HG02852 (cell line): ENCODE measurements at regions not wholly inside any gene's neighbourhood (a gene's known extent, or its start where the extent isn't known, plus 50 kb on each side); places are given as distances from the start of the nearest gene placed in this dataset.
"Not testable (repeated sequence)": the region's sequence is repeated elsewhere in the genome, so short reads cannot be mapped to it uniquely, and the experiment has no call there.

Experiments used
- ATAC-seq: cut with Tn5 transposase; IDR thresholded peaks from one replicate; pipeline ENCODE4 v1.9.1; 2021; ENCODE audit warnings: mild to moderate bottlenecking, moderate library complexity; ENCODE audit not compliant: unreplicated experiment

GRCh38 chr4:108466936-108467902 lies 153.2 kb upstream of the RPL34 start:
- ATAC-seq = peak; percentile 95

- no peak for ATAC-seq
Measured at GRCh38 chr4:108465886-108466500, 154.4 kb upstream of the RPL34 start.

DNA sequence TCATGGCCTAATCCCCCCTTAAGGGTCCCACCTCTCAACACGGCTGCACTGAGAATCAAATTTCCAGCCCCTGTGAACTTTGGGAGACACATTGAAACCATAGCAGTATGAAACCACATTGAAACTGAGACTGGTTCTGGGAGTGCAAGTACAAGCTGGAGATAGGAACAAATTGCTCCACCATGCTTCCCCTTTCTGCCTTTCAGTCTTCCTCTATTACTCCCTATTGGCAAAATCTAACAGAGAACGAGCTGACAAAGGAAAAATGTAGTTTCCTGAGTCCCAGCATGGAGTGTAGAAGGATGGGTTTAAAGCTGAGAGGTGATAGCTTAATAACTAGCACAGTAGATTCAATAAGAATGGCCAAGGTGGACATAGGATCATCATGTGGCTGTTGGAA lies 161.7 kb upstream of the RPL34 start:
- no peak for ATAC-seq

DNA sequence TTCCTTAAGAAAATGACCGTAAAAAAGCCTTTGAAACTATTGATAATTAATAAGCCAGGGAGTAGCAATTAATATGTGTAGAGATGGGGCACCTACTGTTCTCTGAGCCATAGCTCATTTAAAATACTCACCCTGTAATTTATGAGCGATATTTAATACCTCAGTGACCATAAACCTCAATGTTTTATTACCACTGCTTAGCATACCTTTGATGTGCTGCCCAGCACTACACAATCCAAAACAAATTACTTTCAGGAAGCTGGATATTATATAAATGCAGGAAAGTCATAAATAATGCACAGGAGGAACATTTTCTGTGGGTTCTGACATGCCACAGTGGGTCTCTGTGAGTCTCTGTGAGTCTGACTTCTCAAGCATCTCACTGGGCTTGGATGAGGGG lies 166.1 kb upstream of the RPL34 start:
- no peak for ATAC-seq

GRCh38 chr4:108453366-108453765 lies 167.0 kb upstream of the RPL34 start:
- no peak for ATAC-seq

DNA sequence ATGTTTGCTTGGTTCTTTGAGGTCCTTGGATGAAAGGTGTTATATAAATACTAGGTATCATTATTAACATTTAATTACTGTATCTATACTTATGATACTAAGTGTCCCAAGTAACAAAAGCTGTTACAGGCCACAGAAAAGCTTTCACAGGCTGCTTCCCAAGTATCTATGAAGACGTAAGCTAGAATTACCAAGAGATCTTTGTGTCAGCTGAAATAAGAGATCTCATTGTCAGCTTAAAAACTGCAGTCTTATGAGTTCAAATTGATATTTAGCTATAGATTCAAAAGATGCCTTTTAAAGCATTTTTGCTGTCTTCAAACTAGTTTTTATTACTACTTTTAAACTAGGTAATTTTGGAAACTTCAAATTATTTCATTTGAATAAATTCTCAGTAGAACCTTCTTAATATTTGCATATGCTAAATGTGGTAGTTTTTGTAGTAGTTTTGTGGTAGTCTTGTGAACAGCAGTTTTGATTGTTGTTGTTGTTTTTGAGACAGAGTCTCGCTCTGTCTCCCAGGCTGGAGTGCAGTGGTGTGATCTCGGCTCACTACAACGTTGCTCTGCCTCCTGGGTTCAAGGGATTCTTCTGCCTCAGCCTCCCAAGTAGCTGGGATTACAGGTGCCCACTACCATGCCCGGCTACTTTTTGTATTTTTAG lies 170.0 kb upstream of the RPL34 start:
- no peak for ATAC-seq

DNA sequence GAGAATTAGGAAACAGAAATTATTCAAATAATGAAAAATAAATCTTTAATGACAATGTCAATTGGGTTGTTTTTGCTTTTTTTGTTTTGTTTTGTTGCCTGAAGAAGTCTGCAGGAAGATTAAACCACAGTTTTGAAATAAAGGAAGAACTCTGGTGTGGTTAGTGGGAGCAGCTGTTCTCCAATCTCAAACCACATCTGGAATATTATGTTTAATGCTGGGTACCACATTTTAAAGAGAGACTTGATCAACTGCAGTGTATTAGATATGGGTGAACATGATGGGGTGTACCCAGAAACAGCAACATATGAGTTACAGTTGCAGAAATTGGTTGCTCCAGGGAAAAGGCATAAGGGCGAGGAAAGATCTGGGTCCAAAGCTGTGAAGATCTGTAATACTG lies 171.2 kb upstream of the RPL34 start:
- no peak for ATAC-seq

GRCh38 chr4:108446556-108446955 lies 173.8 kb upstream of the RPL34 start:
- ATAC-seq = no peak

DNA sequence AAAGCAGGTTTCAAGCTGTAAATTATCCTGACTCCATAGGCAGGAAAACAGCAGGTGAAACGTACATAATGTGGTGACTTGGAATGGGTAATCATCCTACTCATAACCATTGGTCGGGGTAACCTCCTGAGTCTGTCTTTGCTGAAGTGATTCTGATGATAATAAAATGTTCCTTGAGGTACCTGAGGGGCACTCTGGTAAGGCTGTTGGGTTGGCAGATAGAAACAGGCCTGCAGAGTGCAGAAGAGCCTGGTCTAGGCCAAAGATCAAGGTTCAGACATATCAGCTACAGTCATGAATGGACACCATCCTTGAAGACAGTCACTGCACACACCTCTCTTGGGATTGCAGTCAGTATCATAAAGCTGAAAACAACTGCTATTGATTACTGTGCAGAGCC lies 174.7 kb upstream of the RPL34 start:
- ATAC-seq = no peak

DNA sequence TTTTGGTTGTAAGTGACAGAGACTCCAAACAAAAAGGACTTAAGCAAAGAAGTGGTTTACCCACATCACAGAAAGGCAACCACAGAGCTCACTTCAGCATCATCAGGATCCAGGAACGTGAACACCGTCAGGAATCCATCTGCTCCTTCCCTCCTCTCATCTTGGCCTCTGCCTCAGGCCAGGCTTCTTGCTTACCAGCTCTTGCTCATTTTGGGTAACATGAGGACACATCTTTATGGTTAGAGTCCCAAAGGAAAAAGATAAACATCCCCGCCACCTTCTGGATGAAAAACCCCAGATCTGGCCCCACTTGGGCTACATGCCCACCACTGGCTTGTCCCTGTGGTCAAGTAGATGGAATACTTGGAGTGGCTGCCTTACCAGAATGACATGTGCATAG lies 176.8 kb upstream of the RPL34 start:
- ATAC-seq = no peak

- no peak for ATAC-seq
Measured at GRCh38 chr4:108433832-108434231, 186.5 kb upstream of the RPL34 start.

- not testable (repeated sequence) for ATAC-seq
Measured at GRCh38 chr4:108433394-108433793, 187.0 kb upstream of the RPL34 start.

DNA sequence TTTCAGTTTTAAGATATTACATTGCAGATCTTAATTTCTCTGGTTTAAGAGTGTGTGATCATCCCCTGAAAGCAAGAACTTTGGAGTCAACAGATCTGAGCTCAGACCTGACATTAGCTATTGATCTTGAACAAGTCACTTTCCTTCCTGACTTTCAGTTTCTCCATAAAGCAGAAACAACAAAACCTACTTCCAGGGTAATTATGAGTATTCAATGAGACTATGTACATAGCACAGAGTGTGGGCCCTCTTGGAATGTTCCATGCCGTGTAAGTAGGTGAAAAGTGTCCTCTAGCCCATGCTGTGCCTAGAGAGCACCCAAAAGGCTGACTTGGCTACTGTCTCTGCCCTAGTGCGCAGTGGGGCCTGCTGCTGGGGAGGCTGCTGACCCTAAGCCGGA lies 188.0 kb upstream of the RPL34 start:
- ATAC-seq = no peak

- no peak for ATAC-seq
Measured at GRCh38 chr4:108431986-108432385, 188.4 kb upstream of the RPL34 start.

GRCh38 chr4:108430921-108431320 lies 189.5 kb upstream of the RPL34 start:
- ATAC-seq = no peak

- no peak for ATAC-seq
Measured at GRCh38 chr4:108429662-108430061, 190.7 kb upstream of the RPL34 start.

DNA sequence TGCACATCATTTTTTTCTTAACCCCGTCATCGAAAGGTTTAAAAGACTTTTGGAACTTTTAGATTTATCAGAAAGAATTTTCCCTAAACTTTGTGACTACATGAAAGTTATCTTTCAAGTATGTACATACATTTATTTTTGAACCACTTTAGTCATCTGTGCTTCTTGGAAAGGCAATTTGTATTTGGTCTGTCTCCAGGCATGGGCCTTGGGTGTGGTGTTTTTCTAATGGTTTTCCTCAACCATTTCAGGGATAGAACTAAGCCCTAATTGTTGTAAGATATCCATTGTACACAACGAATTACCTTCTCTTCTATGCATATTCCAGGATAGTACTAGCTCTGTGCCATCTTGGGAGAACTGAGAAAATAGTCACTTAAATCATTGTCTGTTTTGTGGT lies 191.5 kb upstream of the RPL34 start:
- ATAC-seq = no peak

GRCh38 chr4:108427946-108428485 lies 192.4 kb upstream of the RPL34 start:
- ATAC-seq = no peak

DNA sequence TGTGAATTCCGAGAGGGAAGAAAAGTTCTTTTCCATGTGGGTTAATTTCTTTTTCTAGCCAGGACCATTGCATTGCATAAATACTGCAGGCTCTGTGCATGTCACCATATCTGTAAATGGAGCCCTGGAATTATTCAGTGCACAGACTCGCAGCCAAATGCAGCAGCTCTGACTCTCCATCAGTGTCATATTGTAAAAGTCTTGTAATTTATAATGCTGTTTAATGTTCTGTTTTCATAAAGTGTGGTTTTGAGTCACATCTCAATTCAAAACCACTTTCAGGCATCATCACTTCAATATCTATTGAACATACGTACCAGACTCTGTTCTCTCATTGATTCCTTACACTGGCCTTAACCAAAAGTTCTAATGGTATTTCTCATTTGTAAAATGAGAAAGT lies 193.9 kb upstream of the RPL34 start:
- no peak for ATAC-seq

- ATAC-seq = no peak
Measured at GRCh38 chr4:108425988-108426387, 194.4 kb upstream of the RPL34 start.

- no peak for ATAC-seq
Measured at GRCh38 chr4:108417923-108418322, 202.5 kb upstream of the RPL34 start.

DNA sequence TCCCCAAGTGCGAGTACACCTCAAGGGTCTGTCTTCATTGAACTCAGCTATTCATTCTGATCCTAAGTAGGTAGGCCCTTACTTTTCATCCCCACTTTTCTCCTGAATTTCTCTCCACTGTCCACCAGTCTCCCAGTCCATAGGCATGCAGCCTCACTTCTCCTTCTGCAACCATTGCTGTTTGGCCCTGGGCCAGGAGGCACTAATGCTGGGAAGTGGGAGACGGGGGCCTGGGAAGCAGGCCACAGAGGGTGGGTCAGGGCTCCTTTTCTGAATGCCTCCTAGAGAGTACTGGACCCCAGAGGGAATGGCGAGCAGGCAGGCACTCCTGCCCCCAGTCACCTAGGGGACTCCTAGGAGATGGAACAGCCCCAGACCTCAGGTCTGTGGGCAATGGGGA lies 203.5 kb upstream of the RPL34 start:
- no peak for ATAC-seq
